Fibroblast of skin of left biceps (primary cell): ENCODE measurements at regions not wholly inside any gene's neighbourhood (a gene's known extent, or its start where the extent isn't known, plus 50 kb on each side); places are given as distances from the start of the nearest gene placed in this dataset.
"Not testable (repeated sequence)": the region's sequence is repeated elsewhere in the genome, so short reads cannot be mapped to it uniquely, and the experiment has no call there.

Experiments
- DNase-seq, 2 experiments: peaks; one replicate each; pipeline ENCODE4 v3.0.0-alpha.2; 2013; ENCODE audit warnings: low read depth in 2 of 2

DNA sequence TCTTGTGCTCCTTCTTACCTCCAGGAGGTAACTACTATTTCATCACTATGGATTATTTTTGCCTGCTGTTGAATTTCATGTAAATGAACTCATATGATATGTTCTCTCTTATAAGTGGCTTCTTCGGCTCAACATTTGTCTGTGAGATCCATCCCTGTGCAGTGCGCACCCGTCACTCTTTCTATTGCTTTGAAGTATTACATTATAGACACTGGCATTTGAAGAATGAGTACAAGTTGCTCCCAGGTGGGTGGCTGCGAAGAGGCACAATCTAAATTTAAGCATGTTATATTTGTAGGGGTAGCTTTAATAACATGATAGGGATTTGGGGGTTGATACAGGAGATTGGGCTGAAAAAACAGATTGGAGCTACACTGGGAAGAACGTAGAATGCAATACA lies 809.7 kb downstream of the CCSER2 start:
- no peak for DNase-seq

DNA sequence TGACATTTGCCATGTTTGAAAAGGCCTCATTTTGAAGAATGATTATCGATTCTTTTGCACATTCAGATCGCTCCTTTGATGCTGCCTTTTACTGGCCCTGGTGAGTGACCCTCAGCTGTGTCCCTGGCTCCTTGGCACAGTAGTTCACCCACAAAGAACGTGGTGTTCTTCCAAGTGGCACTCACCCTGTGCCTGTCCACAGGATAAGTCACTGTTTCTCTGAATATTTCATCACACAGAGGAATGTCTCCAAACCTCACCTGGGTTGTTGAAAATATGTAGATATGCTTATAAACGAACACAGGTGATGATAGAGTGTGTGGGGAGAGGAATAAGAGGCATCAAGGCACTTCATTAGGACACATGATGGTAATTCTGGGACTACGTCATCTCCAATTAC lies 810.7 kb downstream of the CCSER2 start:
- DNase-seq = no peak

DNA sequence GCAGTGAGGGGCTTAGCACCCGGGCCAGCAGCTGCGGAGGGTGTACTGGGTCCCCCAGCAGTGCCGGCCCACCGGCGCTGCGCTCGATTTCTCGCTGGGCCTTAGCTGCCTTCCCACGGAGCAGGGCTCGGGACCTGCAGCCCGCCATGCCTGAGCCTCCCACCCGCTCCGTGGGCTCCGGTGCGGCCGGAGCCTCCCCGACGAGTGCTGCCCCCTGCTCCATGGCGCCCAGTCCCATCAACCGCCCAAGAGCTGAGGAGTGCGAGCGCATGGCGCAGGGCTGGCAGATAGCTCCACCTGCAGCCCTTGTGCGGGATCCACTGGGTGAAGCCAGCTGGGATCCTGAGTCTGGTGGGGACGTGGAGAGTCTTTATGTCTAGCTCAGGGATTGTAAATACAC lies 813.1 kb downstream of the CCSER2 start:
- not testable (repeated sequence) for DNase-seq

DNA sequence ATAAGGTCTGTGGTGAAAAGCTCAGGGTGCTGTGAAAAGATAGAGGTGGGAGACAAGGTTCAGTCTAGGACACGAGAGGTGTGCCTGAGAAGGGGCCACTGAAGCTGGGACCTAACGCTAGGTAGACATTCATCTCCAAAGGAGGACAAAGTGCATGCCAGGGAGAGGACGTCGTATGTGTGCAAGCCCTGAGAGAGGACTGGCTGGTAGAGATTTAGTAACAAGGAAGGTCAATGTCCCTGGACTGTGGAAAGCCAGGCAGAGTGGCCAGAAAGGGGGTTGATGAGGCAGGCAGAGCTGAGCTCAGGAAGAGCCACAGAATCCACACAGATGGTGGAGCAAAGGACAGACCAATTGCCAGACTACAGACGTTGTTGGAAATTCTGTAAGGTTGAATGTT lies 817.6 kb downstream of the CCSER2 start:
- no peak for DNase-seq

DNA sequence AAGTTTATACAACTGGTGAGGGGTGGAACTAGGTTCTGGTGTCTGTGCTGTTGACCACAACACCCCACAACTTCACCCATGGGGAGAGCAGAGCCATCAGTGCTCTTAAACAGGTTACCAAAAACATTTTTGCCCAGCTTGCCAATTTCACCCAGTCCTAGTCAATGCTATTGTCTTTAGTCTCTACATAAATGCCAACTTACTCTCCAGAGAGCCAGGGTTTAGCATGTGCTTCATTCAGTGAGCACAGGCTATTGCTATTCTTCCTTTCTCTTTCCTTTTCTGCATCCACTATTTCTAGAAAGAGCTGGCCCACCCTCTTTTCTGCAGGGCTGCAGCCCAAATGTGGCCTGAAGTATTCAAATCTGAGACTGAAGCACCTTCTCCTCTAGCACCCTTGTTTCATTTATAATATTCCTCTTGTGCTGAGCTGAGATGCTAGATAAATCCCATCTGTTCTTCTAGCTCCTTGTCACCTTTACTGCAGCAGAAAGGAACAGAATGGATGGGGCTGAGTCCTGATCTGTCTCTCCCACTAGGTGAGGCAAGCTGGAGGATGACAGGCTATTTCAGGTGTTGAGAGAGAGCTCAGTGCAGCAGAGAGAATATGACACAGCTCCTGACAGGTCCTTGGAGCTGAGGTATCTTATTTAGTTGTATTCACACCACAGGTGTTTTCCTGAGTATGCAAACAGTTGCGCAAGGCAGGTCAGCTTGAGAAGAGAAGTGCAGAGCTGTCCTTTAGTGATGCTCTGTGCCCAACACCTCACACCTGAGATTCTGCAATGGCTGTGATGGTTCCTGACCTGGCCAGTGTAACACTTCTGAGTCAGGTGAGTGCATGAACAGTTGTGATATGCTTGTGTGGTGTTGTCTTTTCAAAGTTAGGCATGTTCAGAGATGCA lies 819.2 kb downstream of the CCSER2 start:
- no peak for DNase-seq

DNA sequence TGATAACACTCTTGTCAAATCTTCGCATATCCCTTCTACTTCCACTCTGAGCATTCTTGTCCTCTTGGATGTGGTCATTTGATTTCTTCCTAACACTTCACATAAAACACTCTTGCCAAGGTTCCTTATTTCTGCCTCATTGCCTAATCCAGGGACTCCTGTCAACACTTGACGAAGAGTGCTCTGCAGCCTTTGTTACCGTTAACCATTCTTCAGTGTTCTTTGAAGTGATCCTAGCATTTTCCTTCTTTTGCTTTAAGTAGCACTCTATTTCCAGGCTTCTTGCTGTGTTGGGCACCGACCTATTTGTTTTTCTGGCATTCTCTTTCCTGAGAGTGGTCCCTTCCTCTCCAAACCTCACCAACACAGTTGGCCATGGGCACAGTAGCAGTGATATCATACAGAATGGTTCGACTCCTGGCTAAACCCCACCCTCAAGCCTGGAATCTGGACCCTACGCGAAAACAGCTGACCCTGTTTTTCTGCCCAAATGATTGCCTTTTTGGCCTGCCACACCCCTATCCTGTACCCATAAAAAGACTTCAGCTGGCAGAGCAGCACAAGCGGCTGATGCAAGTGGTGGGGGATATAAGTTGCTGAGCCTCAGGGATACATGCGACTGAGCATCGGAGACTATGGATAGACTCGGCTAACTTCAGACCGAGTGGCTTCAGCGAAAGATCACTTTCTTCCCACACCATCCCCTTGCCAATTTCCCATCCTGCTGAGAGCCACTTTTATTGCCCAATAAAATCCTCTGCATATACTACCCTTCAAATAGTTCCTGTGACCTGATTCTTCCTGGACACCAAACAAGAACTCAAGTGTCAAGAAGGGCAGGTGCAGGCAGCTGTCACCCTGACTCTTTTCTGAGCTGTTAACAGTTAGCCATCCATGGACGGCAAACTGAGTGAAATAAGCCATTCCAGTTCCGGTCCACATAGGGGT lies 820.6 kb downstream of the CCSER2 start:
- DNase-seq = no peak

DNA sequence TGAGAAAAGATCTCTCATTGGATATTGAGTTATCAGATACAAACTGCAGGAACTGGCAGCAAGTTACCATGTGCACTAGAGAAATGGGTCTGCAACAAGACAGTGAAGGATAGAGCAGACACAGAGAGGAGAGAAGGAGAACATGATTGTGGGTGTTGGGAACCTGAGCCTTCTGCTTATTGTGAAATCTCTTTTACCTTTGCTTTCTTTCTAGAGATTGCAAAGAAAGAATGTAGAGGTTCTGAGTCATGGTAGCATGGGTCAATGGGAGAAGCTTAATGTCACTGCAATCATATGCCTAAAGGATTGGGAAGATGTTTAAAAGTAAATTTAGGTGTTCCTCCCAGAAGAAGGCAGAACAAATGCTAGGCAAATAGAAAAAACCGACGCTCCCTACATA lies 821.4 kb downstream of the CCSER2 start:
- no peak for DNase-seq

DNA sequence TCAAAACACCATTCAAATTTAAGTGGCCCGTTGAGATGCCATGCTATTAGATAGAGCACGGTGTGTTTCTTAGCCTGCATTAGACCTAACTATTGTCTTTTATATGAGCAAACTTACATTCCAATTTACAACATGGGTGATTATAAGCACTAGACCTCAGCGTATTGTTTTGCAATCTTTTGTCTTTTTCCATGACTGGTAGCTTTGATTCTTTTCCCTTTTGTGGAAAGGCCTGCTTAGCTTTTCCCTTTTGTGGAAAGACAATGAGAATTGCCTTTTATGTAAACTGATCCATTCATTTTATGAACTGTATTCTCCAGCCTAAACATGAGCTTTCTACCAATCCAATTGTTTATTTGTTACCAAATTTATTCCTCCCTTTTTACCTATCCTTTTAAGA lies 823.1 kb downstream of the CCSER2 start:
- no peak for DNase-seq

DNA sequence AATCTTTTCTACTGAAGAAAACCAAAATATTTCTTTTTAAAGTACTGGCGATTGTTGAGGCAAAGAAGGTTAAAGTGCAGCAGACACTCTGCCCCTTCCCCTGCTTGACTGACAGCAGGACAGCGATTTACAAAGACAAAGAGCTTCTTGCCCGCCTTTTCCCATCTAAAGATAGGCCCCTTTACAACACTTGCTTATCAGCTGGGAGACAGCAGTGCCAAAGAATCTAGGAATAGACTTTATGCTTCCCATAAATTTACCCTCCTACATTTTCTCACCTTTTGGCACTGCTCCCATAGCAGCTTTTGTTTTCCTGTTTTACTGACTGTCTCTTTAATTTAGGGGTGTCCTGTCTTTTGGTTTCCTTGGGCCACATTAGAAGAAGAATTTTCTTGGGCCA lies 824.1 kb downstream of the CCSER2 start:
- DNase-seq = no peak

DNA sequence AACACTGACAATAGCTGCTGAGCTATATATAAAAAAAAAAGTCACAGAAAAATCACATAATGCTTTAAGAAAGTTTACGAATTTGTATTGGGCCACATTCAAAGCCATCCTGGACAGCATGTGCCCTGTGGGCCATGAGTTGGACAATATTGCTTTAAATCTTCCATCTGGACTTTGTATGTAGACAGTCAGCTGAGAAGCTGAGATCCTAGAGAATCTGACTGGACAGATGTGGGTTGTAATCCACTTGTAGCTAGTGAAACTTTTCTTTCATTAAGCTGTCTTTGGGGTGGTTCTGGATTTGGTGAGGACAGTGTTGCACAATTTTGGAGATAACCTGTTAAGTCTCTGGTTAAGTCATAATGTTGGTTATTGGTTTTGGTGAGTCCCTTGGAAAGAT lies 824.5 kb downstream of the CCSER2 start:
- no peak for DNase-seq

DNA sequence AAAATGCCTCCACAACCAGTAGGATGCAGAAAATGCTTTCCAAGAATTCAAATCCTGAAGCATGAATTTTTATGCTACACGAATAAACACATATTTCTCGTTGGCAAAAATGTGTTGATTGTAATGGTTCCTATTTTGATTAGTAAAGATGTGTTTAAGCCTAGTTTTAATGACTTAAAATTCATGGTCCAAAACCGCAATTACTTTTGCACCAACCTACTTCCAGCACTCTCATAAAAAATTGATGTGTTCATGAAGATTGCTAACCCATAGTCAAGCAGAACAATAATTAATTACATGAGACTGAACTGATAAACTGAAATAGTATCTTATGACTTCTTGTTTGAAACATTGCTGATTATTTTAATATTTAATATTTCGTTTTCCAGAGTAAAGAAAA lies 828.8 kb downstream of the CCSER2 start:
- DNase-seq = no peak

DNA sequence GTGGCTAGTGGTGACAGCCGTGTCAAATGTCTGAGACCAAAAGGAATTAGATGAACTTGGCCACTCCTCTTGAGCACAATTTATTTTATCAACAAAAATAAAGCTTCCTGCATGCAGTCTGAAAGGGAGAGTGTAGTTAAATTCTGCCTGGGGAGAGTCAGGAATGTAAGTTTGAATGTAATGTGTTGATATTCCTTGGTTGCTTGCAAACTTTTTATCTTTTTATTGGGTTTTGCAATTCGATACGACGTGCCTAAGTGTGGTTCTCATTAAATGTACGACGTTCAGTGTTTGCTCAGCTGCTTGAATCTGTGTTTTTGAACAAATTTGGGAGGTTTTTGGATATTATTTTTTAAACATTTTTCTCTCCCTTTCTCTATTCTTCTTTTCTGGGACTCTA lies 839.9 kb downstream of the CCSER2 start:
- DNase-seq = no peak

DNA sequence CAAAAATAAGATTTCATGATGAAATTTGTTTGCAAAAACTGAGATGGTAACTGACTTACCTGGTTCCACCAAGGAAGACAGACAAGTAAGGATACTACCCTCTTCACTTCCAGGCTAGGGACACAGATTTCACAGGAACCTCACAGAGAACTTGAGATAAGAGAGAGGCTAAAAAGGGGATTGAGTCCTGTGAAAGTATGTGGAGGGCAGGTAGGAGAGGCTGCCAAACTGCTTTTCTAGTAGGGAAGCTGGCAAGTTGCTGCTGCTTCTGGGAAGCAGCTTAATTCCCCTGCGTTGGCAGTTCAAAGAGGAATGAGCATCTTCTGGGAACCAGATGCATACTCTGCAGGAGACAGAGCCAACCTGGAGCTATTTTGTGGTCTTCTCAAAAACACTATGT lies 841.6 kb downstream of the CCSER2 start:
- no peak for DNase-seq

DNA sequence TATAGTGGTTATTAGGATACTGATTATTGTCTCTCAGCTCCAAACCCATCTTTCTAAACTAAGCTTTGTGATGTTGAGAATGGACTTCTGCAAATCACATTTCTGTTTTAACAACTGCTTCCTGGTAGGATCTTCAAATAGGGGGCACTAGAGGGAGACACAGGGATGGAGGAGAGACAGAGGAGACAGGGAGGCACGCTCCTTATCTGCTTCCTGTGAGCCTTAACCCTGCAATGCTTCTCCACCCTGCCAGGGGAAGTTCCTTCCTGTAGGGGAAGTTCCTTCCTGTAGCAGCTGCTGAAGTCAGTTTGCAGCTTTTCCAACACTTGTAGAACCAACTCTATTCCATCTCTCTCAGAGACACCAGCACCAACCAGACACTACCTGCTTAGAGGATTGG lies 847.2 kb downstream of the CCSER2 start:
- DNase-seq = no peak

DNA sequence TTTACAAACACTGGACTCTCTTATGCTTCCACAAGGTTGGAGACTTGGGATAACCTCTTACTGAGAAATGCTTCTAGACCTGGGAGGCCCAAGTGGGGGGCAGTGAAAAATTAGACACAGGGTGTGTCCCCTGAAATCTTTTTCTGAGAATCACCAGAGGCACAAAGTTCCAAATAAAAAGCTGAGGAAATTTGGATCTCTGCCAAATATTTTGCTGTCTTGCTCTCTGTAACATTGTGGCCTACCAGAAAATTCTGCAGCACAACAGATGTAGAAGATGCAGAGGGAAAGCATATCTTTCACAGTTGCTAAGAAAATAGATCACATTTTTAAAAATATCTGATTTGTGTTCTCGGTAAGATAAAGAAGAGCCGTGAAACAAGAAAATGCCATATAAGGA lies 849.4 kb downstream of the CCSER2 start:
- no peak for DNase-seq

DNA sequence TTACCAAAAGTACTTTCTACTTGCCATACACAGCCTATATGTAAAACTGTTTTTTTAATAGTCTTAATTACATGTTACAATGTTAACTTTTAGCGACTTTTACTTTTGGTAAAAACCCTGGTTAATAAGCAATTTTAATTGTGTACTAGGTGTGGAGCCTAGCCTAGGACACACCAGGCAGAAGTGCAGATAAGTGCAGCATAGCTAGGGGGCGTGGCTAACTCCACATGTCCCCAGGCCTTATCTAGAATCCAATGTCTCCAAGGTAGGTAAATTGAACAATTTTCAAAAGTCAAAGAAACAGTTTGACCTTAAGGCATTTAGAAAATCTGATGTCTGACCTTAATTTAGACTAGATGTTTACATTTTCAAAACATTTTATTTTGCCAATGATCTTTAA lies 858.7 kb downstream of the CCSER2 start:
- DNase-seq = no peak

DNA sequence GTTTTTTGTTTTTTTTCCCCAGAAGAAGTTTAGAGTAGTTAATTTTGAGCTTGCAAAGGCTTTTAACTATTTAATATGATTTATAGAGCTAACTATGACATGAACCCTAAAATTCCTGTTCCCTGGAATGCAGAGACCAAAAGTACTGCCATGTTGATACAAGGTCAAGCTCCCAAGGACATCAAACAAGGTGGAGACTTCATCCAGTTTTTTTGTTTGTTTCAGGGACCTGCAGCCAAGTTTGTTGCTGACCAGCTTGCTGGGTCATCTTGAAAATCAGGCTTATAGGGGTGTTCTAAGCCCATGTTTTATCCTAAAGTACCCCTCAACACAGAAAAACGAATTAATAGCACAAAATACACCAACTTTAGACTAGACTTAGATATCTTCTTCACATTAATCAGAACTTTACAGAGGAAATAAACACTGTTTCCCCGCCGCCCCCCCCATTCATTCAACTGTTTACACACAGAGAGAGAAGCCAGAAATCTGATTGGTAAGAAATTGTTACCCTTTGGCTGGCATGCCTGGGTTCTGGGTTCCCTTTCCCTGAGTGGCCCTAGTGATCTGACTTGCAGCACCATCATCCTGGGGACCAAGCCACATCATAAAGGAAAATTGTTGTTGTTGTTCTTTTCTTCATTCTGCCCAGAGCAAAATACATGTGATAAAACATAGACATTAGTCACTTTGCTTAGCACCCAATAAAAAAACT lies 860.5 kb downstream of the CCSER2 start:
- no peak for DNase-seq

DNA sequence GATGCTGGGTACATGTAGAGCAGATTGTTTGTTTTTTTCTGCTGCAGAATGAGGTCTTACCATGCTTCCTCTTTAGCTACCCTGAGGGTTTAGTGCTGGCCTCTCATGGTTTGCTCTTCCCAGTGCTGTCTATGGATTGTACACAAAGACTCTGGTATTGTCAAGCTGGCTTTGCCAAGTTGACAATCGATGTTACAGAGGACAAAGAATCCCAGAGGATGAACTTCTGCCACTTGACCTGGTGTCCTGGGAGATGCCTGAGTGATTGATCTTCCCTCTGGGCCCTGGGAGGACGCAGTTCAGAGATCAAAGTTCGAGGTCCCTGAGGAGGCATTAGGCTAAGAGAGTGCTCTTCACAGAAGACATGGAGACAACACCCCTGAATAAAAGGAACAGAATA lies 865.4 kb downstream of the CCSER2 start:
- DNase-seq = no peak

DNA sequence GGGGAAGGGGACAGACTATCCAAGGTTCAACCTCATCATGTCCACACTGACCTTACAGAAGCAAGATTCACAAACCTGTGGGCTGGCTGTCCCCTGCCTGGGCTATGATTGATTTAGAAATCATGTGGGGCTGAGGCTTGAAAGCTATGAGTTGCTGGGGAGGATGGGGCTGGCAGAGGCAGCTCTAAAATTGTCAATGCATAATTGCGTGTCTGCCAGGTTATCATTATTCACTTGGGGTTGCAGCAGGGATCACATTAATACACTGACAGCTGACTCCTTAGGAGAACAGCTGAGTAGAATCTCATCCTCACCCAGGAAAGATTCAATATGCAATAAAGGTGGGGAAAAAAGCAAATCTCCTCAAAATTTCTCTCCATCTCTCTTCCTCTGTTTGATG lies 866.3 kb downstream of the CCSER2 start:
- no peak for DNase-seq

DNA sequence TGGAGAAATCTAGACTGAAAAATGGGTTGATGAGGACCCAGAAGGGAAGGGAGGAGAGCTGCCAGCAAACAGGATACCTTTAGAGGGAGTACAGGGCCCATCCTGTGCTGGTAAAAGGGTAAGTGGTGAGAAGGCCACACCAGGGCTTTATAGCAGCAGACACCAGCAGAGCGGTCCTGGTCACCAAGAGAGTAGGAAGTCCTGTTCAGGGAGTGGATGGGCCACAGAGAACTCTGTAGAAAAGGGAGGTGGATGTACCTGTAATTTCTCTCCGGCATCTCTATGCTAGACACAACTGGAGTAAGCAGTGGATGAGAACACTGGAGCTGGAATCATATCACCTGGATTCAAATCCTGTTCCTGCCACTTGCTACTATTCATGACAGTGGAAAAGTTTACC lies 867.2 kb downstream of the CCSER2 start:
- no peak for DNase-seq

DNA sequence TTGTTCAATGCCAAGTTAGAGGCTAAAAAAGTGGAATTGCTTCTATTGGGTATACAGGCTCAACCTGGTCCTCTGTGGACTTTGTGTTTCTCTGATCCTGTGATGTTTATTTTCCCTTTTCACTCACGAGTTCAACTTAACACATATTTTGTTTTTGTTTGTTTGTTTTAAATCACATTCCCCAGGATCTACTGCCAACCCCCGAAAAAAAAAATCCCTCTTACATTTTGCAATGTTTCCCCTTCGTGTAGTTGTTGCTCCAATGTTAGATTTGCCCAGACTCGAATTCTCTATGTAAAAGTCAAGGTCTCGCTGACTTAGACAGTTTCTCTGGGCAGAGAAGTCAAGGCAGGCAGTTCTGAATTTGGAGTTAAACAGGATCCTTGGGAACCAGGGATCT lies 876.4 kb downstream of the CCSER2 start:
- no peak for DNase-seq

DNA sequence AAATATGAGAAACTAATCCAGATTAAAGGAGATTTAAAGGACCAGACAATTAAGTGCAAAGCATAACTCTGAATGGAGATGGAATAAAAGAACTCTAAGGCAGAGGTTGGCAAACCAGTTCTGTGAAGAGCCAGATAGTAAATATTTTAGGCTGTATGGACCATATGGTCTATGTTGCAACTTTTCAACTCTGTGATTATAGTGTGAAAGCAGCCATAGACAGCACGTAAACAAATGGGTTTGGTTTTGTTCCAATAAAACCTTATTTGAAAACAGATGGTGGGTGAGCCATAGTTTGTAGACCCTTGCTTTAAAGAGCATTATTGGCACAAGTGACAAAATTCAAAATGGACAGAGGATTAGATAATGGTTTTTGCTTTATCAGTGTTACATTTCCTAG lies 884.1 kb downstream of the CCSER2 start:
- no peak for DNase-seq
